Fibroblast of mammary gland (primary cell): ENCODE measurements at regions not wholly inside any gene's neighbourhood (a gene's known extent, or its start where the extent isn't known, plus 50 kb on each side); places are given as distances from the start of the nearest gene placed in this dataset.
A peak's percentile ranks its signal among the peaks of the same experiment; 100 is the strongest.

Experiments
- DNase-seq: peaks from one replicate; pipeline ENCODE4 v3.0.0-alpha.2; 2010; ENCODE audit warnings: low read depth
- H3K4me3 ChIP-seq: 2 replicates; pipeline ENCODE4 v1.5.1; 2011; ENCODE audit warnings: low read depth, mild to moderate bottlenecking, low read length, moderate library complexity; ENCODE audit not compliant: control insufficient read depth
- CTCF ChIP-seq: conservative IDR thresholded peaks from 2 replicates; pipeline ENCODE4 v1.5.1; 2011; ENCODE audit warnings: low read depth, low read length, inconsistent platforms; ENCODE audit not compliant: control insufficient read depth, insufficient read depth

GRCh38 chr12:24711056-24712008 lies 237.6 kb downstream of the BCAT1 start:
- TF ChIP-seq CTCF = no peak
- no peak for DNase-seq
- no peak overlapping the region for H3K4me3 ChIP-seq

- H3K4me3 ChIP-seq = no peak overlapping the region
- peak; percentile 59 for DNase-seq
- TF ChIP-seq CTCF = no peak
These were observed 239.7 kb downstream of the BCAT1 start for GRCh38 chr12:24709216-24709615.

GRCh38 chr12:24708718-24709117 lies 240.2 kb downstream of the BCAT1 start:
- no peak for TF ChIP-seq CTCF
- H3K4me3 ChIP-seq = no peak overlapping the region
- no peak for DNase-seq

GRCh38 chr12:24708043-24708442 lies 240.9 kb downstream of the BCAT1 start:
- TF ChIP-seq CTCF = no peak
- DNase-seq = no peak

GRCh38 chr12:24707334-24707733 lies 241.6 kb downstream of the BCAT1 start:
- no peak overlapping the region for H3K4me3 ChIP-seq
- no peak for TF ChIP-seq CTCF
- no peak for DNase-seq

More at GRCh38 chr12:24708043-24708442, 240.9 kb downstream of the BCAT1 start:
- no peak overlapping the region for H3K4me3 ChIP-seq

GRCh38 chr12:24705741-24706358 lies 243.1 kb downstream of the BCAT1 start:
- no peak overlapping the region for H3K4me3 ChIP-seq
- no peak for TF ChIP-seq CTCF
- DNase-seq = no peak
